ENCODE measurements at regions not wholly inside any gene's neighbourhood (a gene's known extent, or its start where the extent isn't known, plus 50 kb on each side); places are given as distances from the start of the nearest gene placed in this dataset.
"Not testable (repeated sequence)": the region's sequence is repeated elsewhere in the genome, so short reads cannot be mapped to it uniquely, and the experiment has no call there.

- DNase-seq (ENCODE audit: low read depth, low spot score): no peak
Measured at GRCh38 chr6:144920391-144920961, 635.3 kb downstream of the UTRN start.

- no peak for DNase-seq (ENCODE audit: low read depth, low spot score)
Measured at GRCh38 chr6:144921206-144921975, 636.3 kb downstream of the UTRN start.

GRCh38 chr6:144922120-144922722, 637.1 kb downstream of the UTRN start:
- no peak for DNase-seq (ENCODE audit: low read depth, low spot score)

GRCh38 chr6:144922771-144923490, 637.8 kb downstream of the UTRN start:
- not testable (repeated sequence) for DNase-seq (ENCODE audit: low read depth, low spot score)

- not testable (repeated sequence) for DNase-seq (ENCODE audit: low read depth, low spot score)
Measured at GRCh38 chr6:144923491-144923787, 638.3 kb downstream of the UTRN start.

GRCh38 chr6:144928847-144929246, 643.7 kb downstream of the UTRN start:
- DNase-seq (ENCODE audit: low read depth, low spot score): no peak

GRCh38 chr6:144929262-144929661, 644.1 kb downstream of the UTRN start:
- no peak for DNase-seq (ENCODE audit: low read depth, low spot score)

- DNase-seq (ENCODE audit: low read depth, low spot score): no peak
Measured at GRCh38 chr6:144931172-144932035, 646.3 kb downstream of the UTRN start.

- no peak for DNase-seq (ENCODE audit: low read depth, low spot score)
Measured at GRCh38 chr6:144932621-144933020, 647.5 kb downstream of the UTRN start.

GRCh38 chr6:144935181-144935580, 650.0 kb downstream of the UTRN start:
- no peak for DNase-seq (ENCODE audit: low read depth, low spot score)

- no peak for DNase-seq (ENCODE audit: low read depth, low spot score)
Measured at GRCh38 chr6:144935661-144936060, 650.5 kb downstream of the UTRN start.

GRCh38 chr6:144936764-144937163, 651.6 kb downstream of the UTRN start:
- no peak for DNase-seq (ENCODE audit: low read depth, low spot score)

GRCh38 chr6:144939921-144940320, 654.8 kb downstream of the UTRN start:
- DNase-seq (ENCODE audit: low read depth, low spot score): no peak

- DNase-seq (ENCODE audit: low read depth, low spot score): no peak
Measured at GRCh38 chr6:144944106-144944505, 659.0 kb downstream of the UTRN start.

- no peak for DNase-seq (ENCODE audit: low read depth, low spot score)
Measured at GRCh38 chr6:144947398-144947976, 662.4 kb downstream of the UTRN start.

GRCh38 chr6:144951730-144952437, 666.7 kb downstream of the UTRN start:
- no peak for DNase-seq (ENCODE audit: low read depth, low spot score)

GRCh38 chr6:144952456-144953240, 667.5 kb downstream of the UTRN start:
- no peak for DNase-seq (ENCODE audit: low read depth, low spot score)

- no peak for DNase-seq (ENCODE audit: low read depth, low spot score)
Measured at GRCh38 chr6:144953552-144954240, 668.6 kb downstream of the UTRN start.

- no peak for DNase-seq (ENCODE audit: low read depth, low spot score)
Measured at GRCh38 chr6:144954241-144954556, 669.1 kb downstream of the UTRN start.

Measured in iPS DF 19.7 (cell line).